ENCODE measurements at regions not wholly inside any gene's neighbourhood (a gene's known extent, or its start where the extent isn't known, plus 50 kb on each side); places are given as distances from the start of the nearest gene placed in this dataset.
"Not testable (repeated sequence)": the region's sequence is repeated elsewhere in the genome, so short reads cannot be mapped to it uniquely, and the experiment has no call there.

GRCh38 chr5:3339092-3339797, 256.4 kb upstream of the IRX1 start:
- DNase-seq = no peak

- no peak for DNase-seq
Measured at GRCh38 chr5:3337812-3338541, 257.7 kb upstream of the IRX1 start.

GRCh38 chr5:3336666-3337065, 259.0 kb upstream of the IRX1 start:
- no peak for DNase-seq

- no peak for DNase-seq
Measured at GRCh38 chr5:3335301-3335700, 260.3 kb upstream of the IRX1 start.

- no peak for DNase-seq
Measured at GRCh38 chr5:3333836-3334235, 261.8 kb upstream of the IRX1 start.

GRCh38 chr5:3333105-3333504, 262.5 kb upstream of the IRX1 start:
- DNase-seq = no peak

GRCh38 chr5:3331819-3332218, 263.8 kb upstream of the IRX1 start:
- DNase-seq = no peak

GRCh38 chr5:3330442-3330841, 265.2 kb upstream of the IRX1 start:
- DNase-seq = no peak

GRCh38 chr5:3329427-3329826, 266.2 kb upstream of the IRX1 start:
- DNase-seq = no peak

- DNase-seq = no peak
Measured at GRCh38 chr5:3326841-3327232, 268.8 kb upstream of the IRX1 start.

GRCh38 chr5:3325972-3326840, 269.4 kb upstream of the IRX1 start:
- no peak for DNase-seq

GRCh38 chr5:3325201-3325971, 270.2 kb upstream of the IRX1 start:
- DNase-seq = no peak

GRCh38 chr5:3324421-3325101, 271.1 kb upstream of the IRX1 start:
- DNase-seq = no peak

GRCh38 chr5:3323966-3324365, 271.7 kb upstream of the IRX1 start:
- DNase-seq = not testable (repeated sequence)

GRCh38 chr5:3323144-3323543, 272.5 kb upstream of the IRX1 start:
- no peak for DNase-seq

GRCh38 chr5:3322642-3323041, 273.0 kb upstream of the IRX1 start:
- DNase-seq = no peak

GRCh38 chr5:3321923-3322322, 273.7 kb upstream of the IRX1 start:
- no peak for DNase-seq

- no peak for DNase-seq
Measured at GRCh38 chr5:3321119-3321760, 274.4 kb upstream of the IRX1 start.

- no peak for DNase-seq
Measured at GRCh38 chr5:3320317-3320875, 275.2 kb upstream of the IRX1 start.

- DNase-seq = no peak
Measured at GRCh38 chr5:3317051-3317795, 278.4 kb upstream of the IRX1 start.

GRCh38 chr5:3313569-3313968, 282.1 kb upstream of the IRX1 start:
- DNase-seq = no peak

Data from DMS79 (cell line).